GM18868 (cell line): ENCODE measurements at regions not wholly inside any gene's neighbourhood (a gene's known extent, or its start where the extent isn't known, plus 50 kb on each side); places are given as distances from the start of the nearest gene placed in this dataset.

Experiments
- ATAC-seq: cut with Tn5 transposase; IDR thresholded peaks from one replicate; pipeline ENCODE4 v1.9.1; 2021; ENCODE audit warnings: mild to moderate bottlenecking, moderate library complexity; ENCODE audit not compliant: unreplicated experiment

- ATAC-seq: no peak
These were observed 54.6 kb downstream of the ARL4A start for GRCh38 chr7:12741951-12742575.

GRCh38 chr7:12746211-12746610 lies 58.8 kb downstream of the ARL4A start:
- ATAC-seq: no peak

GRCh38 chr7:12747687-12748306 lies 60.4 kb downstream of the ARL4A start:
- ATAC-seq: no peak

GRCh38 chr7:12749069-12749468 lies 61.6 kb downstream of the ARL4A start:
- ATAC-seq: no peak

GRCh38 chr7:12749746-12750145 lies 62.3 kb downstream of the ARL4A start:
- no peak for ATAC-seq

GRCh38 chr7:12751764-12752163 lies 64.3 kb downstream of the ARL4A start:
- ATAC-seq: no peak

- no peak for ATAC-seq
These were observed 66.7 kb downstream of the ARL4A start for GRCh38 chr7:12754179-12754578.

- no peak for ATAC-seq
These were observed 69.4 kb downstream of the ARL4A start for GRCh38 chr7:12756821-12757220.

GRCh38 chr7:12757443-12757842 lies 70.0 kb downstream of the ARL4A start:
- no peak for ATAC-seq

- ATAC-seq: no peak
These were observed 71.7 kb downstream of the ARL4A start for GRCh38 chr7:12759151-12759550.

- no peak for ATAC-seq
These were observed 73.7 kb downstream of the ARL4A start for GRCh38 chr7:12761111-12761510.

GRCh38 chr7:12761691-12762090 lies 74.3 kb downstream of the ARL4A start:
- ATAC-seq: no peak

- no peak for ATAC-seq
These were observed 77.0 kb downstream of the ARL4A start for GRCh38 chr7:12764458-12764891.

- ATAC-seq: no peak
These were observed 78.1 kb downstream of the ARL4A start for GRCh38 chr7:12765431-12766100.

- ATAC-seq: no peak
These were observed 79.0 kb downstream of the ARL4A start for GRCh38 chr7:12766416-12766815.

- no peak for ATAC-seq
These were observed 81.5 kb downstream of the ARL4A start for GRCh38 chr7:12768948-12769347.

- ATAC-seq: no peak
These were observed 82.0 kb downstream of the ARL4A start for GRCh38 chr7:12769444-12769843.

- ATAC-seq: no peak
These were observed 83.0 kb downstream of the ARL4A start for GRCh38 chr7:12770227-12770975.

- ATAC-seq: no peak
These were observed 84.0 kb downstream of the ARL4A start for GRCh38 chr7:12771378-12771877.

GRCh38 chr7:12772768-12773167 lies 85.3 kb downstream of the ARL4A start:
- ATAC-seq: no peak

- ATAC-seq: no peak
These were observed 89.8 kb downstream of the ARL4A start for GRCh38 chr7:12777257-12777656.
